HCT116 (cell line): ENCODE measurements at regions not wholly inside any gene's neighbourhood (a gene's known extent, or its start where the extent isn't known, plus 50 kb on each side); places are given as distances from the start of the nearest gene placed in this dataset.
A peak's percentile ranks its signal among the peaks of the same experiment; 100 is the strongest.

Experiments used
- ATAC-seq: fragments of 200-7000 bp; cut with Tn5 transposase; 2 replicates; pipeline ENCODE4 v1.9.1; 2020; ENCODE audit warnings: mild to moderate bottlenecking, moderate library complexity
- BruUV-seq: library from RNA; stranded (reverse); fragments of 400-500 nt; replicated peaks from 2 replicates; lab custom pipeline; 2021; lab: Mats Ljungman, UMichigan
- CTCF ChIA-PET: fragments of 300-600 bp; sonication (Branson Sonifier 250); formaldehyde crosslinking; loops from one replicate; lab custom pipeline; 2021; ENCODE audit warnings: antibody characterized with exemption; lab: Charles Lee
- POLR2A ChIA-PET: fragments of 300-600, 350-600 bp; sonication (Branson Sonifier 250); formaldehyde crosslinking; loops from one replicate; lab custom pipeline; 2021; ENCODE audit warnings: antibody characterized with exemption; lab: Charles Lee
- RAD21 ChIA-PET, 2 experiments: fragments of 300-600 bp; sonication (Branson Sonifier 250); formaldehyde crosslinking; loops; one replicate each; lab custom pipeline; 2023; ENCODE audit warnings: low total read pairs in 2 of 2; ENCODE audit not compliant: uncharacterized antibody in 2 of 2, unreplicated experiment in 2 of 2, low non-redundant PET in 1 of 2; lab: Charles Lee
- DNase-seq: peaks from one replicate; pipeline ENCODE4 v3.0.0-alpha.2; 2010; ENCODE audit warnings: low read depth, low spot score
- H2AFZ ChIP-seq: fragments of 200-600 bp; shearing (Covaris generic), sonication (generic); 2 replicates; pipeline ENCODE4 v1.6.1; 2017; ENCODE audit warnings: low read depth, mixed run types, mixed read lengths, antibody characterized with exemption, low read length; ENCODE audit not compliant: poor library complexity, severe bottlenecking
- H3K27ac ChIP-seq: 2 replicates; pipeline ENCODE4 v1.5.1; 2012; ENCODE audit warnings: low read depth, low read length
- H3K27me3 ChIP-seq: fragments of 200-600 bp; sonication (generic); 2 replicates; pipeline ENCODE4 v1.6.1; 2016; ENCODE audit warnings: mixed run types, low read length, mixed read lengths; ENCODE audit not compliant: insufficient read depth
- H3K36me3 ChIP-seq, 2 experiments: fragments of 200-500 bp in 1 of 2; fragments of 200-600 bp in 1 of 2; sonication (Bioruptor generic) in 1 of 2; sonication (generic) in 1 of 2; 2 replicates each; pipeline versions ENCODE4 v1.5.1 to v1.6.1; 2014 to 2016; ENCODE audit warnings: low read length in 2 of 2, inconsistent platforms in 1 of 2, mixed read lengths in 1 of 2, mixed run types in 1 of 2; ENCODE audit not compliant: insufficient read depth in 2 of 2, control insufficient read depth in 1 of 2
- H3K4me1 ChIP-seq, 2 experiments: fragments of 200-600 bp in 1 of 2; sonication (generic) in 1 of 2; 2 replicates each; pipeline versions ENCODE4 v1.5.1 to v1.6.1; 2012 to 2017; ENCODE audit warnings: low read length in 2 of 2, inconsistent platforms in 1 of 2, mild to moderate bottlenecking in 1 of 2, mixed read lengths in 1 of 2, mixed run types in 1 of 2, moderate library complexity in 1 of 2; ENCODE audit not compliant: insufficient read depth in 2 of 2, control insufficient read depth in 1 of 2
- H3K4me2 ChIP-seq: fragments of 200-600 bp; sonication (generic); 2 replicates; pipeline ENCODE4 v1.6.1; 2017; ENCODE audit warnings: mixed run types, low read length, mixed read lengths
- H3K4me3 ChIP-seq, 2 experiments: fragments of 200-600 bp in 1 of 2; sonication (generic) in 1 of 2; replicated peaks in 1 of 2; 2 replicates each; pipeline ENCODE4 v1.5.1; 2011 to 2016; ENCODE audit warnings: low read length in 2 of 2, control low read depth in 1 of 2, low read depth in 1 of 2, mild to moderate bottlenecking in 1 of 2, mixed read lengths in 1 of 2, mixed run types in 1 of 2
- H3K79me2 ChIP-seq: fragments of 200-600 bp; sonication (generic); 2 replicates; pipeline ENCODE4 v1.6.1; 2017; ENCODE audit warnings: mild to moderate bottlenecking, mixed run types, low read length, moderate library complexity, mixed read lengths; ENCODE audit not compliant: insufficient read depth
- H3K9ac ChIP-seq: fragments of 200-600 bp; sonication (generic); 2 replicates; pipeline ENCODE4 v1.6.1; 2016; ENCODE audit warnings: low read length, mixed read lengths
- H3K9me2 ChIP-seq: fragments of 200-600 bp; sonication (generic), shearing (Covaris generic); 2 replicates; pipeline ENCODE4 v1.6.1; 2017; ENCODE audit warnings: mixed run types, mild to moderate bottlenecking, moderate library complexity; ENCODE audit not compliant: insufficient read depth
- H3K9me3 ChIP-seq, 2 experiments: fragments of 200-500 bp in 1 of 2; fragments of 200-600 bp in 1 of 2; sonication (Bioruptor generic) in 1 of 2; sonication (generic) in 1 of 2; 2 replicates each; pipeline ENCODE4 v1.6.1; 2014 to 2017; ENCODE audit warnings: low read length in 2 of 2, mixed read lengths in 2 of 2, inconsistent platforms in 1 of 2, low read depth in 1 of 2, mild to moderate bottlenecking in 1 of 2, mixed run types in 1 of 2, moderate library complexity in 1 of 2; ENCODE audit not compliant: control insufficient read depth in 1 of 2, insufficient read depth in 1 of 2
- H4K20me1 ChIP-seq: fragments of 200-600 bp; sonication (generic), shearing (Covaris generic); 2 replicates; pipeline ENCODE4 v1.6.1; 2017; ENCODE audit warnings: mixed run types, mild to moderate bottlenecking, moderate library complexity; ENCODE audit not compliant: insufficient read depth
- CEBPB ChIP-seq: IDR thresholded peaks from 2 replicates; pipeline ENCODE4 v1.6.1; 2012; ENCODE audit warnings: low read depth
- CTCF ChIP-seq, 3 experiments: fragments of 200-600 bp in 1 of 3; sonication (generic) in 1 of 3; IDR thresholded peaks in 2 of 3; conservative IDR thresholded peaks in 1 of 3; 2 replicates each; pipeline ENCODE4 v1.5.1; 2012 to 2017; ENCODE audit warnings: low read depth in 2 of 3, low read length in 2 of 3, antibody characterized with exemption in 1 of 3, borderline replicate concordance in 1 of 3, control low read depth in 1 of 3, mild to moderate bottlenecking in 1 of 3, mixed read lengths in 1 of 3, mixed run types in 1 of 3, moderate library complexity in 1 of 3; ENCODE audit not compliant: insufficient read depth in 1 of 3
- EGR1 ChIP-seq: IDR thresholded peaks from 2 replicates; pipeline ENCODE4 v1.6.1; 2012; ENCODE audit warnings: low read depth
- ELF1 ChIP-seq: IDR thresholded peaks from 2 replicates; pipeline ENCODE4 v1.6.1; 2012; ENCODE audit warnings: low read depth, borderline replicate concordance
- EZH2 ChIP-seq: fragments of 200-600 bp; sonication (generic); IDR thresholded peaks from 2 replicates; pipeline ENCODE4 v1.6.1; 2017; ENCODE audit warnings: antibody characterized with exemption, mixed run types
- FOSL1 ChIP-seq: IDR thresholded peaks from 2 replicates; pipeline ENCODE4 v1.6.1; 2012; ENCODE audit warnings: low read depth
- JUND ChIP-seq: IDR thresholded peaks from 2 replicates; pipeline ENCODE4 v1.6.1; 2012
- POLR2AphosphoS5 ChIP-seq: IDR thresholded peaks from 2 replicates; pipeline ENCODE4 v1.6.1; 2011; ENCODE audit warnings: mild to moderate bottlenecking, low read depth, low read length, moderate library complexity
- RAD21 ChIP-seq: IDR thresholded peaks from 2 replicates; pipeline ENCODE4 v1.6.1; 2012; ENCODE audit warnings: low read depth, mild to moderate bottlenecking
- REST ChIP-seq: IDR thresholded peaks from 2 replicates; pipeline ENCODE4 v1.6.1; 2012; ENCODE audit warnings: low read depth
- SIN3A ChIP-seq: IDR thresholded peaks from 2 replicates; pipeline ENCODE4 v1.6.1; 2012; ENCODE audit warnings: low read depth
- SP1 ChIP-seq: IDR thresholded peaks from 2 replicates; pipeline ENCODE4 v1.6.1; 2012; ENCODE audit warnings: low read depth
- SRF ChIP-seq: IDR thresholded peaks from 2 replicates; pipeline ENCODE4 v1.6.1; 2012; ENCODE audit warnings: low read depth
- TCF7L2 ChIP-seq: IDR thresholded peaks from 2 replicates; pipeline ENCODE4 v1.7.0; 2011; ENCODE audit warnings: borderline replicate concordance, inconsistent platforms; ENCODE audit not compliant: insufficient read depth, insufficient read length; ENCODE audit errors: extremely low read depth
- YY1 ChIP-seq: IDR thresholded peaks from 2 replicates; pipeline ENCODE4 v1.6.1; 2011; ENCODE audit warnings: low read length, low read depth, moderate library complexity, mild to moderate bottlenecking; ENCODE audit not compliant: insufficient replicate concordance; ENCODE audit errors: extremely low read depth
- ZFX ChIP-seq: fragments of 450-650 bp; IDR thresholded peaks from 2 replicates; pipeline ENCODE4 v1.6.1; 2017
- ZNF274 ChIP-seq: fragments of 200-500 bp; sonication (Bioruptor generic); IDR thresholded peaks from 2 replicates; pipeline ENCODE4 v1.6.1; 2014; ENCODE audit warnings: mild to moderate bottlenecking, low read depth, low read length, inconsistent platforms
- intact Hi-C: fragments of 100-400 bp; cut with micrococcal nuclease; formaldehyde crosslinking; loops from 2 replicates; pipeline ENCODE4 v1.10.0; 2022
- TF ChIP-seq, protein P1 (sequence below): IDR thresholded peaks from 2 replicates; pipeline ENCODE4 v1.6.1; 2011; ENCODE audit warnings: mild to moderate bottlenecking, low read length, moderate library complexity; ENCODE audit not compliant: insufficient replicate concordance; ENCODE audit errors: extremely low read depth

- no peak for ATAC-seq
- H4K20me1 ChIP-seq, result no peaks in the 10 kb centered on the region
- peaks cover 0 to 17% of the 10 kb centered on the region in 2 experiments; a peak in 2 of 4 replicates for H3K36me3 ChIP-seq
- H3K4me1 ChIP-seq, result peaks cover 75 to 76% of the 10 kb centered on the region in 2 experiments
- no peak overlapping the region for H3K4me3 ChIP-seq
- 0 out of 2 replicates have a peak, but pooled peaks have one; percentile 1 for TF ChIP-seq SP1
- no peak for TF ChIP-seq TCF7L2
- TF ChIP-seq EGR1, result no peak
- TF ChIP-seq FOSL1, result 0 out of 2 replicates have a peak, but pooled peaks have one; percentile 3
- TF ChIP-seq ZFX, result no peak
- TF ChIP-seq ZNF274, result no peak
- peak; percentile 4; the same call in 1 of the 2 replicates for TF ChIP-seq JUND
- 0 out of 2 replicates have a peak, but pooled peaks have one; percentile 16 for TF ChIP-seq POLR2AphosphoS5
- TF ChIP-seq RAD21, result no peak
- no peak for TF ChIP-seq CTCF (IDR thresholded peaks at IDR 0.05 in 2 of 3, conservative IDR thresholded peaks at IDR 0.05 in 1 of 3; ENCODE audit: borderline replicate concordance in 1 of 3, insufficient read depth in 1 of 3, low read depth in 2 of 3, low read length in 2 of 3)
- no peak for TF ChIP-seq YY1
- no peak for TF ChIP-seq ELF1
- TF ChIP-seq REST, result no peak
- no peak for TF ChIP-seq SRF
- TF ChIP-seq, protein P1, sequence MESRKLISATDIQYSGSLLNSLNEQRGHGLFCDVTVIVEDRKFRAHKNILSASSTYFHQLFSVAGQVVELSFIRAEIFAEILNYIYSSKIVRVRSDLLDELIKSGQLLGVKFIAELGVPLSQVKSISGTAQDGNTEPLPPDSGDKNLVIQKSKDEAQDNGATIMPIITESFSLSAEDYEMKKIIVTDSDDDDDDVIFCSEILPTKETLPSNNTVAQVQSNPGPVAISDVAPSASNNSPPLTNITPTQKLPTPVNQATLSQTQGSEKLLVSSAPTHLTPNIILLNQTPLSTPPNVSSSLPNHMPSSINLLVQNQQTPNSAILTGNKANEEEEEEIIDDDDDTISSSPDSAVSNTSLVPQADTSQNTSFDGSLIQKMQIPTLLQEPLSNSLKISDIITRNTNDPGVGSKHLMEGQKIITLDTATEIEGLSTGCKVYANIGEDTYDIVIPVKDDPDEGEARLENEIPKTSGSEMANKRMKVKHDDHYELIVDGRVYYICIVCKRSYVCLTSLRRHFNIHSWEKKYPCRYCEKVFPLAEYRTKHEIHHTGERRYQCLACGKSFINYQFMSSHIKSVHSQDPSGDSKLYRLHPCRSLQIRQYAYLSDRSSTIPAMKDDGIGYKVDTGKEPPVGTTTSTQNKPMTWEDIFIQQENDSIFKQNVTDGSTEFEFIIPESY, result no peak
- no peak for TF ChIP-seq EZH2
- TF ChIP-seq CEBPB, result no peak
- TF ChIP-seq SIN3A, result no peak
- TF ChIP-seq, all 23 proteins: peak for 4
- Histone ChIP-seq H3K27me3 (no peaks in the 10 kb centered on the region), H3K4me2 (peak overlapping the region; percentile 37), H3K9me2 (no peaks in the 10 kb centered on the region), H3K79me2 (no peaks in the 10 kb centered on the region; the same call in 1 of the 2 replicates), H3K27ac (peak overlapping the region; percentile 94), H3K9ac (peak overlapping the region; percentile 61), H3K9me3 (peaks cover 5 to 8% of the 10 kb centered on the region in 2 experiments; a peak in 1 of 4 replicates), H2AFZ (no peak overlapping the region)
- BruUV-seq, result no TSS peak
- intact Hi-C loops, result loop anchor here (5.0 kb wide), 3 partner anchors 228 to 393 kb away; no protein-coding TSS in a partner anchor
- ChIA-PET POLR2A (interaction anchor here (0.8 to 13.3 kb wide), 9 partner anchors 8 to 300 kb away, joined by 3 to 145 read pairs (median 6); partner anchors contain the start of gene AREG), RAD21 (interaction anchor here in 1 of 2 experiments (0.7 kb wide), 1 partner anchor 299 kb away, joined by 3 read pairs; no protein-coding TSS in a partner anchor), CTCF (interaction anchor here (1.1 to 1.5 kb wide), 3 partner anchors 50 to 89 kb away, joined by 3 to 4 read pairs (median 4); no protein-coding TSS in a partner anchor)
- DNase-seq, result no peak
Measured at GRCh38 chr4:74619931-74620702, 174.2 kb downstream of the BTC start.
